Keratinocyte (primary cell): ENCODE measurements at regions not wholly inside any gene's neighbourhood (a gene's known extent, or its start where the extent isn't known, plus 50 kb on each side); places are given as distances from the start of the nearest gene placed in this dataset.

Source experiments
- DNase-seq: peaks from one replicate; pipeline ENCODE4 v3.0.0-alpha.2; 2011; ENCODE audit warnings: low read depth, missing footprints, low spot score
- FAIRE-seq: peaks from 2 replicates; lab custom pipeline; 2011; peaks lifted over from hg19 to GRCh38; lab: Jason Lieb, UNC
- H2AFZ ChIP-seq: 2 replicates; pipeline ENCODE4 v1.6.0; 2012; ENCODE audit warnings: low read length, control low read depth, inconsistent platforms; ENCODE audit not compliant: control insufficient read depth
- H3K27ac ChIP-seq: 2 replicates; pipeline ENCODE4 v1.5.1; 2011; ENCODE audit warnings: low read length; ENCODE audit not compliant: control insufficient read depth, insufficient read depth
- H3K27me3 ChIP-seq: 3 replicates; pipeline ENCODE4 v1.6.0; 2011; ENCODE audit warnings: low read length; ENCODE audit not compliant: control insufficient read depth, insufficient read depth; ENCODE audit errors: extremely low read depth
- H3K36me3 ChIP-seq, 2 experiments: 2 replicates in 1 of 2; 3 replicates in 1 of 2; pipeline ENCODE4 v1.5.1; 2011; ENCODE audit warnings: low read length in 2 of 2, mild to moderate bottlenecking in 1 of 2; ENCODE audit not compliant: control insufficient read depth in 2 of 2, insufficient read depth in 2 of 2; ENCODE audit errors: extremely low read depth in 1 of 2
- H3K4me1 ChIP-seq: 3 replicates; pipeline ENCODE4 v1.5.1; 2011; ENCODE audit warnings: low read length; ENCODE audit not compliant: control insufficient read depth, insufficient read depth; ENCODE audit errors: extremely low read depth
- H3K4me2 ChIP-seq: 3 replicates; pipeline ENCODE4 v1.6.0; 2011; ENCODE audit warnings: low read depth, low read length; ENCODE audit not compliant: control insufficient read depth, insufficient read depth; ENCODE audit errors: extremely low read depth
- H3K4me3 ChIP-seq, 3 experiments: fragments of 200-600 bp in 1 of 3; sonication (generic) in 1 of 3; 2 replicates in 2 of 3; 3 replicates in 1 of 3; pipeline ENCODE4 v1.5.1; 2011 to 2016; ENCODE audit warnings: low read length in 3 of 3, mild to moderate bottlenecking in 3 of 3, control low read depth in 2 of 3, inconsistent platforms in 1 of 3, low read depth in 1 of 3, mixed read lengths in 1 of 3, mixed run types in 1 of 3, moderate library complexity in 1 of 3; ENCODE audit not compliant: control insufficient read depth in 2 of 3, insufficient read depth in 2 of 3; ENCODE audit errors: extremely low read depth in 1 of 3
- H3K79me2 ChIP-seq: 2 replicates; pipeline ENCODE4 v1.6.0; 2012; ENCODE audit warnings: low read length; ENCODE audit not compliant: control insufficient read depth, insufficient read depth
- H3K9ac ChIP-seq: 3 replicates; pipeline ENCODE4 v1.6.0; 2011; ENCODE audit warnings: low read length; ENCODE audit not compliant: control insufficient read depth, insufficient read depth; ENCODE audit errors: extremely low read depth
- H3K9me1 ChIP-seq: 3 replicates; pipeline ENCODE4 v1.6.0; 2011; ENCODE audit warnings: low read length; ENCODE audit not compliant: control insufficient read depth, insufficient read depth; ENCODE audit errors: extremely low read depth
- H3K9me3 ChIP-seq: 2 replicates; pipeline ENCODE4 v1.5.1; 2012; ENCODE audit warnings: low read depth, low read length; ENCODE audit not compliant: control insufficient read depth
- H4K20me1 ChIP-seq: 3 replicates; pipeline ENCODE4 v1.6.0; 2011; ENCODE audit warnings: low read length; ENCODE audit not compliant: control insufficient read depth, insufficient read depth; ENCODE audit errors: extremely low read depth
- CTCF ChIP-seq, 3 experiments: IDR thresholded peaks in 1 of 3; conservative IDR thresholded peaks in 1 of 3; optimal IDR thresholded peaks in 1 of 3; 2 replicates in 2 of 3; 3 replicates in 1 of 3; pipeline versions ENCODE3 to v1.5.1; 2011; ENCODE audit warnings: low read length in 3 of 3, mild to moderate bottlenecking in 3 of 3, moderate library complexity in 2 of 3, control low read depth in 1 of 3, inconsistent platforms in 1 of 3; ENCODE audit not compliant: insufficient read depth in 2 of 3; ENCODE audit errors: extremely low read depth in 1 of 3
- EZH2 ChIP-seq: IDR thresholded peaks from one replicate; pipeline ENCODE4 v1.6.1; 2012; ENCODE audit warnings: inconsistent platforms, mild to moderate bottlenecking, low read length, moderate library complexity
- dilution Hi-C: fragments of 300-500 bp; cut with MboI; formaldehyde crosslinking; loops from one replicate; pipeline ENCODE4 v1.7.0; 2020; ENCODE audit warnings: low sequenced_read_pairs; ENCODE audit not compliant: extremely low pct_ligation_motif_present

GRCh38 chr4:126603210-126603609 is 1029.5 kb upstream of the INTU start:
- TF ChIP-seq EZH2, result no peak
- Histone ChIP-seq H4K20me1 (no peaks in the 10 kb centered on the region), H3K4me1 (no peaks in the 10 kb centered on the region), H3K27me3 (no peaks in the 10 kb centered on the region), H3K27ac (no peak overlapping the region), H3K9ac (no peak overlapping the region), H3K9me1 (no peaks in the 10 kb centered on the region), H2AFZ (no peak overlapping the region), H3K36me3 (no peaks in the 10 kb centered on the region), H3K4me2 (no peak overlapping the region), H3K79me2 (no peaks in the 10 kb centered on the region), H3K4me3 (no peak overlapping the region), H3K9me3 (no peaks in the 10 kb centered on the region)
- DNase-seq, result no peak
- dilution Hi-C loops, result no loop called here
- no peak for FAIRE-seq

DNA sequence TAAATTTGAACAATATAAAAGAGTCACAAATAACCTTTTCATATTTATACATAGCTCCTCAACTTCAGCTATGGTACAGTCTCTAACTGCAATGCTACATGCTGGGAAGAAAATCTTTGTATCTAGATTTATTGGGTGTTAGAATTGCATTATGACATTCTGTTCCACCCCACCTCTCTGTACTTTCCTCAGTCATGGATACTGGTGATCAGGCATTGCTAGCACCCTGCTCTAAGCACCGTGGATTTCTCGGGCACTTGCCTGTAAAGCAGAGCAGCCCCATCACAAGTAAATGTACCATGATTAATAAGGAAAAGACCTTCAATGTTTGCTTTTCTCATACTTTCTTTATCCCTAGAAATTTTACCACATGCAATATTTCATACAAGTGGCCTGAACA is 1028.9 kb upstream of the INTU start:
- Histone ChIP-seq H3K4me1 (no peaks in the 10 kb centered on the region), H4K20me1 (no peaks in the 10 kb centered on the region), H3K9me1 (no peaks in the 10 kb centered on the region), H3K27me3 (no peaks in the 10 kb centered on the region), H3K9ac (no peak overlapping the region), H3K36me3 (no peaks in the 10 kb centered on the region), H3K9me3 (no peaks in the 10 kb centered on the region), H3K79me2 (no peaks in the 10 kb centered on the region), H3K4me2 (no peak overlapping the region), H3K4me3 (no peak overlapping the region), H2AFZ (no peak overlapping the region), H3K27ac (no peak overlapping the region)
- FAIRE-seq (no peak), DNase-seq (no peak)
- TF ChIP-seq EZH2, result no peak
- no peak for TF ChIP-seq CTCF (optimal IDR thresholded peaks at IDR 0.05 in 1 of 3, IDR thresholded peaks at IDR 0.05 in 1 of 3, conservative IDR thresholded peaks at IDR 0.05 in 1 of 3; ENCODE audit: extremely low read depth in 1 of 3, insufficient read depth in 2 of 3, low read length in 3 of 3)
- dilution Hi-C loops, result no loop called here

DNA sequence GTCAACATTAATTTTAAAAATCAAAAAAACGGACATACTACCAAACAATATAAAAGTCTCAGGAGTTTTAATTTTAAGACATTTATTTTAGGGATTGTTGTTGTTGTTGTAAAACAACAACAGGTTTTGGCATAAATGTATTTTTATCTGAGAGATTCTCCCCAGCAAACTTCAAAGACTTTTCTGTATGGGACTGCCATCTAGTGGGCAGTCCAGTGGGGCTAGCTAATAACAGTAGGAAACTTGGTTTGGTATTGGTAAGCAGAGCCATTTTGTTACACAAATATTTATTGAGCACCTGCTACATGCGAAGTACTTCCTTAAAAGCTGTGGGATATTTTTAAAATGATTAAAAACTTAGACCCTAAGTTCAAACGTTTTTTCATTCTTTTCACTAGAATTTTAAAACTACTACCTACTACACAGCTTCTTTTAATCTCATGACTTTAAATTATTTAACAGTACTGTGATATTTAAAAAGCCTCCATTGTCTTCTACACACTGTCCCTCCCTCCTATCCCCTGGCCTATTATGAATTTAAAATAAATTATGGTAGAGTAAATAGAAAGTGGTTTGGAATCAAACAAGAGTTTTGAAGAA is 1028.4 kb upstream of the INTU start:
- H3K4me1 ChIP-seq, result no peaks in the 10 kb centered on the region
- H3K79me2 ChIP-seq, result no peaks in the 10 kb centered on the region
- no peaks in the 10 kb centered on the region for H3K9me3 ChIP-seq
- H2AFZ ChIP-seq, result no peak overlapping the region
- no peak overlapping the region for H3K4me3 ChIP-seq
- no peaks in the 10 kb centered on the region for H4K20me1 ChIP-seq
- no peaks in the 10 kb centered on the region for H3K36me3 ChIP-seq
- no peak overlapping the region for H3K9ac ChIP-seq
- no peak for FAIRE-seq
- no peaks in the 10 kb centered on the region for H3K9me1 ChIP-seq
- dilution Hi-C loops, result no loop called here
- no peak for DNase-seq
- peak; percentile 53 to 74 (median 58) for TF ChIP-seq CTCF (optimal IDR thresholded peaks at IDR 0.05 in 1 of 3, IDR thresholded peaks at IDR 0.05 in 1 of 3, conservative IDR thresholded peaks at IDR 0.05 in 1 of 3; ENCODE audit: extremely low read depth in 1 of 3, insufficient read depth in 2 of 3, low read length in 3 of 3)
- no peak for TF ChIP-seq EZH2
- no peak overlapping the region for H3K27ac ChIP-seq
- H3K4me2 ChIP-seq, result no peak overlapping the region
- H3K27me3 ChIP-seq, result no peaks in the 10 kb centered on the region
